Loucy (cell line): ENCODE measurements at regions not wholly inside any gene's neighbourhood (a gene's known extent, or its start where the extent isn't known, plus 50 kb on each side); places are given as distances from the start of the nearest gene placed in this dataset.

ENCODE experiments used
- CTCF ChIP-seq: fragments of 200-600 bp; sonication (generic); conservative IDR thresholded peaks from 2 replicates; pipeline ENCODE4 v1.5.1; 2014; ENCODE audit warnings: mild to moderate bottlenecking, antibody characterized with exemption, low read length
- EZH2phosphoT487 ChIP-seq: fragments of 200-600 bp; IDR thresholded peaks from 2 replicates; pipeline ENCODE4 v1.6.1; 2018; ENCODE audit warnings: antibody characterized with exemption, mild to moderate bottlenecking, moderate library complexity, borderline replicate concordance

GRCh38 chr7:130856866-130857265 is 122.9 kb upstream of the KLF14 start:
- TF ChIP-seq CTCF (no peak), EZH2phosphoT487 (no peak)
